Loucy (cell line): ENCODE measurements at regions not wholly inside any gene's neighbourhood (a gene's known extent, or its start where the extent isn't known, plus 50 kb on each side); places are given as distances from the start of the nearest gene placed in this dataset.

Experiments
- CTCF ChIP-seq: fragments of 200-600 bp; sonication (generic); conservative IDR thresholded peaks from 2 replicates; pipeline ENCODE4 v1.5.1; 2014; ENCODE audit warnings: mild to moderate bottlenecking, antibody characterized with exemption, low read length
- EZH2phosphoT487 ChIP-seq: fragments of 200-600 bp; IDR thresholded peaks from 2 replicates; pipeline ENCODE4 v1.6.1; 2018; ENCODE audit warnings: antibody characterized with exemption, mild to moderate bottlenecking, moderate library complexity, borderline replicate concordance

DNA sequence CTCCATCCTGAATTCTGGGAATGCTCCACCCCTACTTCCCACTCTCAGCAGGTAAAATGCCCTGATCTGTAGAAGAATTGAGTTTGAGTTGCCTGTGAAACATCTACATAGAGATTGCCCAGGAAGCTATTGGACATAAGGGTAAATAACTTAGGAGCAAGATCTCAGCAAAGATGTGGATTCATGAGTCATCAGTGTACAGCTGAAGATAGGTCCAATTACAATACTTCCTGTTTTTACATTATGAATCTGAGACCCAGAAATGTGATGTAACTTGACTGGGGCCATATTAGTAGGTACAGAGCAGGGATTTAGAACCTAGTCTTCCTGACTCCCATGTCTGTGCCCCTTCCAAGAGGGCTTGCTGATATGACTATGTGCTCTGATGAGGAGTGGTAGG, 79.4 kb upstream of the FNDC3A start:
- TF ChIP-seq CTCF (no peak), EZH2phosphoT487 (no peak)
